Smooth muscle cell (in vitro differentiated cells): ENCODE measurements at regions not wholly inside any gene's neighbourhood (a gene's known extent, or its start where the extent isn't known, plus 50 kb on each side); places are given as distances from the start of the nearest gene placed in this dataset.
A peak's percentile ranks its signal among the peaks of the same experiment; 100 is the strongest.

ENCODE experiments used
- DNase-seq: peaks from one replicate; lab custom pipeline; 2025; ENCODE audit not compliant: unreplicated experiment; lab: John Stamatoyannopoulos, UW
- H2AFZ ChIP-seq: fragments of 200-600 bp; sonication (generic); 2 replicates; pipeline ENCODE4 v1.6.0; 2016; ENCODE audit warnings: antibody characterized with exemption, low read depth, mild to moderate bottlenecking
- H3F3A ChIP-seq: fragments of 200-600 bp; sonication (generic); 2 replicates; pipeline ENCODE4 v1.6.0; 2017; ENCODE audit warnings: antibody characterized with exemption, low read depth
- H3K27ac ChIP-seq: fragments of 200-600 bp; sonication (generic); 2 replicates; pipeline ENCODE4 v1.5.1; 2016; ENCODE audit warnings: low read depth, mild to moderate bottlenecking
- H3K27me3 ChIP-seq: fragments of 200-600 bp; sonication (generic); 2 replicates; pipeline ENCODE4 v1.6.1; 2016; ENCODE audit warnings: low read depth, mild to moderate bottlenecking
- H3K36me3 ChIP-seq: fragments of 200-600 bp; sonication (generic); 2 replicates; pipeline ENCODE4 v1.5.1; 2016; ENCODE audit warnings: low read depth
- H3K4me1 ChIP-seq: fragments of 200-600 bp; sonication (generic); 2 replicates; pipeline ENCODE4 v1.5.1; 2016; ENCODE audit warnings: low read depth
- H3K4me2 ChIP-seq: fragments of 200-600 bp; sonication (generic); 2 replicates; pipeline ENCODE4 v1.6.0; 2016; ENCODE audit warnings: mild to moderate bottlenecking
- H3K4me3 ChIP-seq: fragments of 200-600 bp; sonication (generic); 2 replicates; pipeline ENCODE4 v1.5.1; 2016; ENCODE audit warnings: mild to moderate bottlenecking
- H3K79me2 ChIP-seq: fragments of 200-600 bp; sonication (generic); 2 replicates; pipeline ENCODE4 v1.6.0; 2016; ENCODE audit warnings: low read depth, mild to moderate bottlenecking
- H3K9ac ChIP-seq: fragments of 200-600 bp; sonication (generic); 2 replicates; pipeline ENCODE4 v1.6.0; 2016; ENCODE audit warnings: low read depth
- H3K9me3 ChIP-seq: fragments of 200-600 bp; sonication (generic); replicated peaks from 2 replicates; pipeline ENCODE4 v1.5.1; 2016; ENCODE audit warnings: low read depth
- H4K20me1 ChIP-seq: fragments of 200-600 bp; sonication (generic); 2 replicates; pipeline ENCODE4 v1.6.0; 2016; ENCODE audit warnings: low read depth
- WGBS: methylation state at CpG from one replicate; pipeline ENCODE4 v1.1.7; 2016; ENCODE audit warnings: low lambda C conversion rate; 5-methylcytosine and 5-hydroxymethylcytosine counted together
- TF ChIP-seq, protein P1 (sequence below): fragments of 200-600 bp; sonication (generic); IDR thresholded peaks from 2 replicates; pipeline ENCODE4 v1.5.1; 2017; ENCODE audit warnings: borderline replicate concordance, mild to moderate bottlenecking, antibody characterized with exemption; ENCODE audit not compliant: insufficient read depth, poor library complexity, severe bottlenecking

DNA sequence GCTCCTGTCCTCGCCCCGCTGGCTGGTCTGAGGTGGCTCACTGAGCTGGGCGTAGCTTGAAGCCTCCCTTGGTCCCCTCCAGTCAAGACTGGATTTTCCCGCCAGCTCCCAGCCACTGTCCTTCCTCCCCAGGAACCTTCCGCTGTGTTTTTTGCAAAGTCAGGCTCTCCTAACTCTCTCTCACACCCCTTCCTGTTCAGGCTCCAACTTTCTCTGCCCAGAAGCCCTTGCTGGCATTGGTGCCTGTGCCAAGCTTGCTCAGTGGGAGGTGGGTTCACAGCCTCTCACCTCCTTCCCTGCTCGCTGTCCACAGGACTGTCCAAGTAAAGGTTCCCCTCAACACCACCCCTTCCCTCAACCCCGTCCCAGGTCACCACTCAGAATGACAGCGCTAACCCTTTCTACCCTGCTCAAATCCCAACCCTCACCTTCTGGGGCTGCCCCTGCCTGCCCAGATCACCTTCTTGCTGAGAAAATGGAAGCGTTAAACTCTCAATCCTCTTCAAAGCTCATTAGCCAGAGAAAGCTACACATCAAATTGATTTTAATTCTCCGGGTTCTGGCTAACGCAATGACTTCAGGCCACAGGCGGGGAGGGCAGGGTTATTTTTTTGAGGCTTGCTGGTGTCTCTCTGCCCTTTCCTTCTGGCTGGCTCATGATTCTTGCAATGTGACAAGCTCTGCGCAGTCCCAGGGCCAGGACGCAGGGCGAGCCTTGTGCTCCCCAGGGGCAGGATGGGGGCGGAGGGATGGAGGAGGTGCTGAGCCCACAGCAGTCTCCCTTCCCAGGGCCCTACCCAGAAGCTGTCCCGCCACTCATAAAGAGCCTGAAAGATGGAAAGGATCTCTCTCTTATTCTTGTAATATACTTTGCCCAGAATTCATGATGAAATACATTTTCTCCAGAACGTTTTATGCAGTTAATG is 357.2 kb upstream of the TNRC6C start:
- TF ChIP-seq, protein P1, sequence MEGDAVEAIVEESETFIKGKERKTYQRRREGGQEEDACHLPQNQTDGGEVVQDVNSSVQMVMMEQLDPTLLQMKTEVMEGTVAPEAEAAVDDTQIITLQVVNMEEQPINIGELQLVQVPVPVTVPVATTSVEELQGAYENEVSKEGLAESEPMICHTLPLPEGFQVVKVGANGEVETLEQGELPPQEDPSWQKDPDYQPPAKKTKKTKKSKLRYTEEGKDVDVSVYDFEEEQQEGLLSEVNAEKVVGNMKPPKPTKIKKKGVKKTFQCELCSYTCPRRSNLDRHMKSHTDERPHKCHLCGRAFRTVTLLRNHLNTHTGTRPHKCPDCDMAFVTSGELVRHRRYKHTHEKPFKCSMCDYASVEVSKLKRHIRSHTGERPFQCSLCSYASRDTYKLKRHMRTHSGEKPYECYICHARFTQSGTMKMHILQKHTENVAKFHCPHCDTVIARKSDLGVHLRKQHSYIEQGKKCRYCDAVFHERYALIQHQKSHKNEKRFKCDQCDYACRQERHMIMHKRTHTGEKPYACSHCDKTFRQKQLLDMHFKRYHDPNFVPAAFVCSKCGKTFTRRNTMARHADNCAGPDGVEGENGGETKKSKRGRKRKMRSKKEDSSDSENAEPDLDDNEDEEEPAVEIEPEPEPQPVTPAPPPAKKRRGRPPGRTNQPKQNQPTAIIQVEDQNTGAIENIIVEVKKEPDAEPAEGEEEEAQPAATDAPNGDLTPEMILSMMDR: no peak
- no peaks in the 10 kb centered on the region for H3K27me3 ChIP-seq
- H2AFZ ChIP-seq: no peak overlapping the region
- 82% methylated on average over 18 of the region's 18 CpGs for WGBS
- peak overlapping the region; percentile 34 for H3K9ac ChIP-seq
- H3K36me3 ChIP-seq: no peaks in the 10 kb centered on the region
- peak overlapping the region; percentile 85 for H3K27ac ChIP-seq
- no peaks in the 10 kb centered on the region for H3K79me2 ChIP-seq
- no peaks in the 10 kb centered on the region for H3K9me3 ChIP-seq
- peaks cover 4% of the 10 kb centered on the region for H3F3A ChIP-seq
- no peak for DNase-seq
- no peaks in the 10 kb centered on the region for H4K20me1 ChIP-seq
- H3K4me3 ChIP-seq: no peak overlapping the region
- H3K4me2 ChIP-seq: peak overlapping the region; percentile 53
- H3K4me1 ChIP-seq: peaks cover 11% of the 10 kb centered on the region

GRCh38 chr17:77602062-77602746 is 356.3 kb upstream of the TNRC6C start:
- Histone ChIP-seq H3K9ac (peak overlapping the region; percentile 34), H3F3A (peaks cover 4% of the 10 kb centered on the region), H3K4me2 (peak overlapping the region; percentile 53), H3K9me3 (no peaks in the 10 kb centered on the region), H3K36me3 (no peaks in the 10 kb centered on the region), H3K4me3 (no peak overlapping the region), H4K20me1 (no peaks in the 10 kb centered on the region), H3K27me3 (no peaks in the 10 kb centered on the region), H3K4me1 (peaks cover 11% of the 10 kb centered on the region), H3K27ac (peak overlapping the region; percentile 85), H2AFZ (no peak overlapping the region), H3K79me2 (no peaks in the 10 kb centered on the region)
- TF ChIP-seq, protein P1: no peak
- WGBS: 29% methylated on average over 11 of the region's 11 CpGs
- peak; percentile 41 for DNase-seq

DNA sequence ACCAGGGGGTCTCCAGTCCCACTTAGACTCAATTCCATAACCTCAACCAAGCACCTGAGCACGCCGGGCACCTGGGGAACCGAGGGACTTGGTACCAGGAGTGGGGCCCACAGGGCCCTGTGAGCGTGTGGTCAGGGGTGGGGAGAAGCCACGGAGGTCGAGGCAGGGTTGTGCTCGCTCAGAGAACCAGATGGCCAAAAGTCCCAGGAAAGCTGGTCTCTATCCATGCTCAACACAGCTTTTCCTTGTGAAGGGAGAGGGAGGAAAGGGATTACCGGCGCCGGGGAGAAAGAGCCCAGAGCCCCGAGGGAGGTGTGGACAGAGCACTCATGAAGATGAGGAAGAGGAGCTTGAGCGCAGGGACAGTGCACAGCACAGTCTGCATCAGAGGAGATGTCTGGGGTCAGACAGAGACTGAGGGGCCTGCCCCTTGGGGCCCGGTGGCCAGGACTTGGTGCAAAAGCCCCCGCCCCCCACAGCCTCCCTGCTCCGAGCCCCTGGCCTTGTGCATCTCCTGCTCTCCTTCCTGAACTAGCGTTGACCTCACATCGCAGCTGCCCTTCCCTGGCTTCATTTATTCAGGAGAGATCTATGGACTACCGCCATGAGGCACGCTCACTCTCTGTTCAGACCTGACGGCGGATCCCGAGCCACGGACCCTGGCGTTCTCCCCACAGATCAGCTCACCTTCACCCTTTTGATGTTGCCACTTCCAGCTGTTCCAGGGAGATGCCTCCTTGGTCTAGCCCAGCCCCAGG is 355.4 kb upstream of the TNRC6C start:
- Histone ChIP-seq H3K27ac (peak overlapping the region; percentile 85), H3K4me2 (peak overlapping the region; percentile 53), H3K9me3 (no peaks in the 10 kb centered on the region), H3K27me3 (no peaks in the 10 kb centered on the region), H3K4me1 (peaks cover 11% of the 10 kb centered on the region), H3F3A (peaks cover 4% of the 10 kb centered on the region), H2AFZ (no peak overlapping the region), H4K20me1 (no peaks in the 10 kb centered on the region), H3K9ac (no peak overlapping the region), H3K36me3 (no peaks in the 10 kb centered on the region), H3K79me2 (no peaks in the 10 kb centered on the region), H3K4me3 (no peak overlapping the region)
- no peak for DNase-seq
- TF ChIP-seq, protein P1: no peak
- WGBS: 60% methylated on average over 22 of the region's 24 CpGs
